GM23338 (cell line): ENCODE measurements at regions not wholly inside any gene's neighbourhood (a gene's known extent, or its start where the extent isn't known, plus 50 kb on each side); places are given as distances from the start of the nearest gene placed in this dataset.

ENCODE experiments used
- ATAC-seq: fragments of 200-7000 bp; cut with Tn5 transposase; 3 replicates; pipeline ENCODE4 v1.9.1; 2020
- DNase-seq: peaks from one replicate; pipeline ENCODE4 v3.0.0-alpha.2; 2015; ENCODE audit warnings: low spot score
- H2AFZ ChIP-seq: fragments of 200-600 bp; sonication (generic); 2 replicates; pipeline ENCODE4 v1.8.0; 2016; ENCODE audit warnings: antibody characterized with exemption, mild to moderate bottlenecking, moderate library complexity
- H3F3A ChIP-seq: fragments of 200-600 bp; sonication (generic); replicated peaks from 2 replicates; pipeline ENCODE4 v1.8.0; 2017; ENCODE audit warnings: antibody characterized with exemption, mixed run types, low read depth
- H3K27ac ChIP-seq: fragments of 200-600 bp; sonication (generic); 2 replicates; pipeline ENCODE4 v1.6.1; 2016; ENCODE audit warnings: low read depth
- H3K27me3 ChIP-seq: fragments of 200-600 bp; sonication (generic); 2 replicates; pipeline ENCODE4 v1.8.0; 2016; ENCODE audit warnings: mild to moderate bottlenecking, mixed run types, moderate library complexity; ENCODE audit not compliant: insufficient read depth
- H3K36me3 ChIP-seq: fragments of 200-600 bp; sonication (generic); 2 replicates; pipeline ENCODE4 v1.8.0; 2016; ENCODE audit warnings: mild to moderate bottlenecking; ENCODE audit not compliant: insufficient read depth
- H3K4me1 ChIP-seq: fragments of 200-600 bp; sonication (generic); 2 replicates; pipeline ENCODE4 v1.8.0; 2016; ENCODE audit warnings: mild to moderate bottlenecking, moderate library complexity; ENCODE audit not compliant: insufficient read depth
- H3K4me2 ChIP-seq: fragments of 200-600 bp; sonication (generic); 2 replicates; pipeline ENCODE4 v1.7.1; 2017; ENCODE audit warnings: mixed run types
- H3K4me3 ChIP-seq: fragments of 200-600 bp; sonication (generic); 2 replicates; pipeline ENCODE4 v1.6.1; 2016; ENCODE audit warnings: mixed run types
- H3K79me2 ChIP-seq: fragments of 200-600 bp; sonication (generic); replicated peaks from 2 replicates; pipeline ENCODE4 v1.8.0; 2017; ENCODE audit warnings: mild to moderate bottlenecking; ENCODE audit not compliant: insufficient read depth
- H3K9me2 ChIP-seq: fragments of 200-600 bp; sonication (generic); 2 replicates; pipeline ENCODE4 v1.8.0; 2017; ENCODE audit not compliant: insufficient read depth
- H4K20me1 ChIP-seq: fragments of 200-600 bp; sonication (generic); replicated peaks from 2 replicates; pipeline ENCODE4 v1.8.0; 2017; ENCODE audit warnings: mild to moderate bottlenecking; ENCODE audit not compliant: insufficient read depth
- H3K27ac Mint-ChIP-seq: 2 replicates; pipeline ENCODE4 v1.8.0; 2020; ENCODE audit warnings: inconsistent platforms, mild to moderate bottlenecking, moderate library complexity, mixed read lengths
- H3K27me3 Mint-ChIP-seq: 3 replicates; pipeline ENCODE4 v1.8.0; 2022; ENCODE audit warnings: low read depth, mild to moderate bottlenecking, moderate library complexity, mixed read lengths, inconsistent platforms; ENCODE audit not compliant: insufficient read depth, poor library complexity
- H3K36me3 Mint-ChIP-seq: 3 replicates; pipeline ENCODE4 v1.8.0; 2021; ENCODE audit warnings: low read depth, mild to moderate bottlenecking, inconsistent platforms, moderate library complexity, mixed read lengths
- H3K4me1 Mint-ChIP-seq: 3 replicates; pipeline ENCODE4 v1.8.0; 2020; ENCODE audit warnings: mild to moderate bottlenecking, inconsistent platforms, mixed read lengths
- H3K4me3 Mint-ChIP-seq: 3 replicates; pipeline ENCODE4 v1.8.0; 2021; ENCODE audit warnings: moderate library complexity, mild to moderate bottlenecking, inconsistent platforms, mixed read lengths
- H3K9me3 Mint-ChIP-seq: 3 replicates; pipeline ENCODE4 v1.8.0; 2020; ENCODE audit warnings: moderate library complexity, mild to moderate bottlenecking, inconsistent platforms, mixed read lengths
- CREB1 ChIP-seq: fragments of 250-450 bp; sonication (Bioruptor Pico); IDR thresholded peaks from 2 replicates; pipeline ENCODE4 v1.5.0; 2020; ENCODE audit warnings: low read depth, mild to moderate bottlenecking, moderate library complexity
- EZH2 ChIP-seq: fragments of 200-600 bp; sonication (generic); IDR thresholded peaks from one replicate; pipeline ENCODE4 v1.8.0; 2017; ENCODE audit warnings: antibody characterized with exemption, mild to moderate bottlenecking, low read depth; ENCODE audit not compliant: unreplicated experiment
- EZH2phosphoT487 ChIP-seq: fragments of 200-600 bp; sonication (generic); IDR thresholded peaks from one replicate; pipeline ENCODE4 v1.8.1; 2018; ENCODE audit warnings: antibody characterized with exemption; ENCODE audit not compliant: unreplicated experiment
- NANOG ChIP-seq: IDR thresholded peaks from 2 replicates; pipeline ENCODE4 v1.6.1; 2016; ENCODE audit warnings: antibody characterized with exemption, borderline replicate concordance
- STAT1 ChIP-seq: IDR thresholded peaks from one replicate; pipeline ENCODE4 v1.6.1; 2016; ENCODE audit warnings: antibody characterized with exemption; ENCODE audit not compliant: unreplicated experiment
- ZNF331 ChIP-seq: fragments of 250-450 bp; sonication (Bioruptor Pico); IDR thresholded peaks from 2 replicates; pipeline ENCODE4 v1.5.0; 2020; ENCODE audit warnings: low read depth, mild to moderate bottlenecking, moderate library complexity
- TF ChIP-seq, protein P1 (sequence below): IDR thresholded peaks from one replicate; pipeline ENCODE4 v1.6.1; 2018; ENCODE audit warnings: antibody characterized with exemption; ENCODE audit not compliant: unreplicated experiment
- TF ChIP-seq, protein P2 (sequence below), 2 experiments: fragments of 200-600 bp in 1 of 2; sonication (generic) in 1 of 2; conservative IDR thresholded peaks; 2 replicates each; pipeline versions ENCODE4 v1.5.1 to v1.6.1; 2016 to 2017; ENCODE audit warnings: antibody characterized with exemption in 2 of 2, low read depth in 2 of 2, mild to moderate bottlenecking in 2 of 2, moderate library complexity in 1 of 2
- TF ChIP-seq, protein P3 (sequence below): fragments of 250-450 bp; sonication (Bioruptor Pico); IDR thresholded peaks from 2 replicates; pipeline ENCODE4 v1.5.0; 2020; ENCODE audit warnings: mild to moderate bottlenecking, moderate library complexity

DNA sequence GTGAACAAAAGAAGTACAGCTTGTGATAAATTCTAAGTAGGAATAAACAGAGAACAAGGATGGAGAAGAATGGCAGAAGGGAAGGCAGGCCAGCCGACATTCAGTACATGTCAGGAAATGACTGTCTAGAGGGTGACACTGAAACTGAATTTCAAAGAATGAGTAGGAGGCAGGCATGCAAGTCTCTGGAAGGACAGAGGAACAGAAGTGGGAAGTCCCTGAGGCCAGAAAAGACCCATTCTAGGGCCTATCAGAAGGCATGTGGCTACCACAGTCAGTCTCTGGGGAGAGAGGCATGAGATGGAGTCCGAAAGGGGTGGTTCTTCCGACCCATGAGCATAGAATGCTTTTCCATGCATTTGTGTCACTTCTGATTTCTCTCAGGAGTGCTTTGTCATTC, 243.5 kb upstream of the UBE2E2 start:
- Mint-ChIP-seq H3K4me1 (peaks cover 12% of the 10 kb centered on the region; the same call in 2 of the 3 replicates), H3K27ac (no peak overlapping the region), H3K4me3 (no peak overlapping the region), H3K9me3 (no peaks in the 10 kb centered on the region), H3K36me3 (no peaks in the 10 kb centered on the region), H3K27me3 (peaks cover 3% of the 10 kb centered on the region)
- peak overlapping the region; percentile 24; the same call in 1 of the 2 replicates for H2AFZ ChIP-seq
- H3K9me2 ChIP-seq = no peaks in the 10 kb centered on the region
- no peaks in the 10 kb centered on the region for H4K20me1 ChIP-seq
- DNase-seq (no peak), ATAC-seq (no peak)
- no peaks in the 10 kb centered on the region; the same call in 1 of the 2 replicates for H3K36me3 ChIP-seq
- H3K4me2 ChIP-seq = no peak overlapping the region
- H3K4me1 ChIP-seq = 0 out of 2 replicates have a peak, but pooled peaks cover 4% of the 10 kb centered on the region
- H3F3A ChIP-seq = no peaks in the 10 kb centered on the region
- no peaks in the 10 kb centered on the region for H3K27me3 ChIP-seq
- no peak overlapping the region for H3K4me3 ChIP-seq
- no peak for TF ChIP-seq EZH2
- no peak for TF ChIP-seq ZNF331
- TF ChIP-seq CREB1 (CRISPR knock-in tag) = no peak
- TF ChIP-seq NANOG = no peak
- no peak for TF ChIP-seq EZH2phosphoT487
- TF ChIP-seq, protein P1, sequence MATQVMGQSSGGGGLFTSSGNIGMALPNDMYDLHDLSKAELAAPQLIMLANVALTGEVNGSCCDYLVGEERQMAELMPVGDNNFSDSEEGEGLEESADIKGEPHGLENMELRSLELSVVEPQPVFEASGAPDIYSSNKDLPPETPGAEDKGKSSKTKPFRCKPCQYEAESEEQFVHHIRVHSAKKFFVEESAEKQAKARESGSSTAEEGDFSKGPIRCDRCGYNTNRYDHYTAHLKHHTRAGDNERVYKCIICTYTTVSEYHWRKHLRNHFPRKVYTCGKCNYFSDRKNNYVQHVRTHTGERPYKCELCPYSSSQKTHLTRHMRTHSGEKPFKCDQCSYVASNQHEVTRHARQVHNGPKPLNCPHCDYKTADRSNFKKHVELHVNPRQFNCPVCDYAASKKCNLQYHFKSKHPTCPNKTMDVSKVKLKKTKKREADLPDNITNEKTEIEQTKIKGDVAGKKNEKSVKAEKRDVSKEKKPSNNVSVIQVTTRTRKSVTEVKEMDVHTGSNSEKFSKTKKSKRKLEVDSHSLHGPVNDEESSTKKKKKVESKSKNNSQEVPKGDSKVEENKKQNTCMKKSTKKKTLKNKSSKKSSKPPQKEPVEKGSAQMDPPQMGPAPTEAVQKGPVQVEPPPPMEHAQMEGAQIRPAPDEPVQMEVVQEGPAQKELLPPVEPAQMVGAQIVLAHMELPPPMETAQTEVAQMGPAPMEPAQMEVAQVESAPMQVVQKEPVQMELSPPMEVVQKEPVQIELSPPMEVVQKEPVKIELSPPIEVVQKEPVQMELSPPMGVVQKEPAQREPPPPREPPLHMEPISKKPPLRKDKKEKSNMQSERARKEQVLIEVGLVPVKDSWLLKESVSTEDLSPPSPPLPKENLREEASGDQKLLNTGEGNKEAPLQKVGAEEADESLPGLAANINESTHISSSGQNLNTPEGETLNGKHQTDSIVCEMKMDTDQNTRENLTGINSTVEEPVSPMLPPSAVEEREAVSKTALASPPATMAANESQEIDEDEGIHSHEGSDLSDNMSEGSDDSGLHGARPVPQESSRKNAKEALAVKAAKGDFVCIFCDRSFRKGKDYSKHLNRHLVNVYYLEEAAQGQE = no peak
- TF ChIP-seq, protein P2, sequence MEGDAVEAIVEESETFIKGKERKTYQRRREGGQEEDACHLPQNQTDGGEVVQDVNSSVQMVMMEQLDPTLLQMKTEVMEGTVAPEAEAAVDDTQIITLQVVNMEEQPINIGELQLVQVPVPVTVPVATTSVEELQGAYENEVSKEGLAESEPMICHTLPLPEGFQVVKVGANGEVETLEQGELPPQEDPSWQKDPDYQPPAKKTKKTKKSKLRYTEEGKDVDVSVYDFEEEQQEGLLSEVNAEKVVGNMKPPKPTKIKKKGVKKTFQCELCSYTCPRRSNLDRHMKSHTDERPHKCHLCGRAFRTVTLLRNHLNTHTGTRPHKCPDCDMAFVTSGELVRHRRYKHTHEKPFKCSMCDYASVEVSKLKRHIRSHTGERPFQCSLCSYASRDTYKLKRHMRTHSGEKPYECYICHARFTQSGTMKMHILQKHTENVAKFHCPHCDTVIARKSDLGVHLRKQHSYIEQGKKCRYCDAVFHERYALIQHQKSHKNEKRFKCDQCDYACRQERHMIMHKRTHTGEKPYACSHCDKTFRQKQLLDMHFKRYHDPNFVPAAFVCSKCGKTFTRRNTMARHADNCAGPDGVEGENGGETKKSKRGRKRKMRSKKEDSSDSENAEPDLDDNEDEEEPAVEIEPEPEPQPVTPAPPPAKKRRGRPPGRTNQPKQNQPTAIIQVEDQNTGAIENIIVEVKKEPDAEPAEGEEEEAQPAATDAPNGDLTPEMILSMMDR (conservative IDR thresholded peaks at IDR 0.05; ENCODE audit: low read depth in 2 of 2) = no peak
- H3K79me2 ChIP-seq = no peaks in the 10 kb centered on the region
- H3K27ac ChIP-seq = no peak overlapping the region

DNA sequence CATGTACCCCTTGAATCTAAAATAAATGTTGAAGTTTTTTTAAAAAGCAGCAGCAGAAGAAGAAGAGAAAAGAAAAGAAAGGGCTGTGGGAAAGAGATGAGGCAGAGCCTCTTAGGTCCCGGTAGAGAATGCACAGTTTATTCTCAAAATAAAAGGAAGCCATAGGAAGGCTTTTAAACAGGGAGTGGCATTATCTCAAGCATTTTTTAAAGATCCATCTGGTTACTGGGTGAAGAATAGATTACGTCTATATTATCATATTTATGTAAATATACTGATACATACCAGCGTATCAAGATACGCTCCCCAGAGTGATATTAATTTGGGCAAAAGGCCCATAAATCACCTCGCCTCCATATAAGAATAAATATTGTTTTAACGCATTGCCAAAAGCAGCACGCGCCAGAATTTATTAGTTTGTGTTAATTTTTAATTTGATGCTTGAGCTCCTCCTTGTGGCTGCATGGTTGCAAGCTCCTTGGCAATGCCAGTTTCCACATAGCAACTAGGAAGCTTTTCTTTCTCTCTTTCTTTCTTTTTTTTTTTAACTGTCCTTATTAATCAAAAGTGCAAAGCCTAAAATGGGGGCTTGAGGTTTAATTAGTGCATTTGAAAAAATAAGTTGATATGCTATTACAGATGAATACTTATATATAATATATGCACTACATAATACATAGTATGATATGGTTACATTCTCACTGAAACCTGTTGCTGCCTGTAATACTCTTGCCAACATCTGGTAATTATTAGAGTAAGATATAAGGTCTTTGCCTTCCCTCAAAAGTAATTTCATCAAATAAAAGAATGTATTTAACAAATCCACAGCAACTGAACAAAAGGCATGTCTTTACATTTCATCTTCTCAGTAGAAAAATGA, 242.8 kb upstream of the UBE2E2 start:
- no peak overlapping the region for H3K27ac ChIP-seq
- no peak; the same call in 1 of the 3 replicates for ATAC-seq
- H4K20me1 ChIP-seq = no peaks in the 10 kb centered on the region
- H3F3A ChIP-seq = no peaks in the 10 kb centered on the region
- H3K36me3 Mint-ChIP-seq = no peaks in the 10 kb centered on the region
- H3K4me1 Mint-ChIP-seq = peaks cover 12% of the 10 kb centered on the region; the same call in 2 of the 3 replicates
- no peaks in the 10 kb centered on the region for H3K79me2 ChIP-seq
- H2AFZ ChIP-seq = peak overlapping the region; percentile 24; the same call in 1 of the 2 replicates
- 0 out of 2 replicates have a peak, but pooled peaks cover 4% of the 10 kb centered on the region for H3K4me1 ChIP-seq
- H3K9me3 Mint-ChIP-seq = no peaks in the 10 kb centered on the region
- no peaks in the 10 kb centered on the region for H3K9me2 ChIP-seq
- no peak overlapping the region for H3K4me2 ChIP-seq
- H3K36me3 ChIP-seq = no peaks in the 10 kb centered on the region
- no peak overlapping the region for H3K4me3 Mint-ChIP-seq
- no peak overlapping the region for H3K4me3 ChIP-seq
- DNase-seq = peak; percentile 68
- peaks cover 3% of the 10 kb centered on the region for H3K27me3 Mint-ChIP-seq
- H3K27me3 ChIP-seq = no peaks in the 10 kb centered on the region
- no peak overlapping the region for H3K27ac Mint-ChIP-seq
- TF ChIP-seq STAT1 (no peak), EZH2 (no peak)
- TF ChIP-seq, protein P3, sequence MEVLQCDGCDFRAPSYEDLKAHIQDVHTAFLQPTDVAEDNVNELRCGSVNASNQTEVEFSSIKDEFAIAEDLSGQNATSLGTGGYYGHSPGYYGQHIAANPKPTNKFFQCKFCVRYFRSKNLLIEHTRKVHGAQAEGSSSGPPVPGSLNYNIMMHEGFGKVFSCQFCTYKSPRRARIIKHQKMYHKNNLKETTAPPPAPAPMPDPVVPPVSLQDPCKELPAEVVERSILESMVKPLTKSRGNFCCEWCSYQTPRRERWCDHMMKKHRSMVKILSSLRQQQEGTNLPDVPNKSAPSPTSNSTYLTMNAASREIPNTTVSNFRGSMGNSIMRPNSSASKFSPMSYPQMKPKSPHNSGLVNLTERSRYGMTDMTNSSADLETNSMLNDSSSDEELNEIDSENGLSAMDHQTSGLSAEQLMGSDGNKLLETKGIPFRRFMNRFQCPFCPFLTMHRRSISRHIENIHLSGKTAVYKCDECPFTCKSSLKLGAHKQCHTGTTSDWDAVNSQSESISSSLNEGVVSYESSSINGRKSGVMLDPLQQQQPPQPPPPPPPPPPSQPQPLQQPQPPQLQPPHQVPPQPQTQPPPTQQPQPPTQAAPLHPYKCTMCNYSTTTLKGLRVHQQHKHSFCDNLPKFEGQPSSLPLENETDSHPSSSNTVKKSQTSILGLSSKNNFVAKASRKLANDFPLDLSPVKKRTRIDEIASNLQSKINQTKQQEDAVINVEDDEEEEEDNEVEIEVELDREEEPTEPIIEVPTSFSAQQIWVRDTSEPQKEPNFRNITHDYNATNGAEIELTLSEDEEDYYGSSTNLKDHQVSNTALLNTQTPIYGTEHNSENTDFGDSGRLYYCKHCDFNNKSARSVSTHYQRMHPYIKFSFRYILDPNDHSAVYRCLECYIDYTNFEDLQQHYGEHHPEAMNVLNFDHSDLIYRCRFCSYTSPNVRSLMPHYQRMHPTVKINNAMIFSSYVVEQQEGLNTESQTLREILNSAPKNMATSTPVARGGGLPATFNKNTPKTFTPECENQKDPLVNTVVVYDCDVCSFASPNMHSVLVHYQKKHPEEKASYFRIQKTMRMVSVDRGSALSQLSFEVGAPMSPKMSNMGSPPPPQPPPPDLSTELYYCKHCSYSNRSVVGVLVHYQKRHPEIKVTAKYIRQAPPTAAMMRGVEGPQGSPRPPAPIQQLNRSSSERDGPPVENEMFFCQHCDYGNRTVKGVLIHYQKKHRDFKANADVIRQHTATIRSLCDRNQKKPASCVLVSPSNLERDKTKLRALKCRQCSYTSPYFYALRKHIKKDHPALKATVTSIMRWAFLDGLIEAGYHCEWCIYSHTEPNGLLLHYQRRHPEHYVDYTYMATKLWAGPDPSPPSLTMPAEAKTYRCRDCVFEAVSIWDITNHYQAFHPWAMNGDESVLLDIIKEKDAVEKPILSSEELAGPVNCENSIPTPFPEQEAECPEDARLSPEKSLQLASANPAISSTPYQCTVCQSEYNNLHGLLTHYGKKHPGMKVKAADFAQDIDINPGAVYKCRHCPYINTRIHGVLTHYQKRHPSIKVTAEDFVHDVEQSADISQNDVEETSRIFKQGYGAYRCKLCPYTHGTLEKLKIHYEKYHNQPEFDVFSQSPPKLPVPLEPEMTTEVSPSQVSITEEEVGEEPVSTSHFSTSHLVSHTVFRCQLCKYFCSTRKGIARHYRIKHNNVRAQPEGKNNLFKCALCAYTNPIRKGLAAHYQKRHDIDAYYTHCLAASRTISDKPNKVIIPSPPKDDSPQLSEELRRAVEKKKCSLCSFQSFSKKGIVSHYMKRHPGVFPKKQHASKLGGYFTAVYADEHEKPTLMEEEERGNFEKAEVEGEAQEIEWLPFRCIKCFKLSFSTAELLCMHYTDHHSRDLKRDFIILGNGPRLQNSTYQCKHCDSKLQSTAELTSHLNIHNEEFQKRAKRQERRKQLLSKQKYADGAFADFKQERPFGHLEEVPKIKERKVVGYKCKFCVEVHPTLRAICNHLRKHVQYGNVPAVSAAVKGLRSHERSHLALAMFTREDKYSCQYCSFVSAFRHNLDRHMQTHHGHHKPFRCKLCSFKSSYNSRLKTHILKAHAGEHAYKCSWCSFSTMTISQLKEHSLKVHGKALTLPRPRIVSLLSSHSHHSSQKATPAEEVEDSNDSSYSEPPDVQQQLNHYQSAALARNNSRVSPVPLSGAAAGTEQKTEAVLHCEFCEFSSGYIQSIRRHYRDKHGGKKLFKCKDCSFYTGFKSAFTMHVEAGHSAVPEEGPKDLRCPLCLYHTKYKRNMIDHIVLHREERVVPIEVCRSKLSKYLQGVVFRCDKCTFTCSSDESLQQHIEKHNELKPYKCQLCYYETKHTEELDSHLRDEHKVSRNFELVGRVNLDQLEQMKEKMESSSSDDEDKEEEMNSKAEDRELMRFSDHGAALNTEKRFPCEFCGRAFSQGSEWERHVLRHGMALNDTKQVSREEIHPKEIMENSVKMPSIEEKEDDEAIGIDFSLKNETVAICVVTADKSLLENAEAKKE = no peak
